HT1080 (cell line): ENCODE measurements at regions not wholly inside any gene's neighbourhood (a gene's known extent, or its start where the extent isn't known, plus 50 kb on each side); places are given as distances from the start of the nearest gene placed in this dataset.
A peak's percentile ranks its signal among the peaks of the same experiment; 100 is the strongest.
"Not testable (repeated sequence)": the region's sequence is repeated elsewhere in the genome, so short reads cannot be mapped to it uniquely, and the experiment has no call there.

ENCODE experiments used
- DNase-seq: peaks from one replicate; pipeline ENCODE4 v3.0.0-alpha.2; 2015; ENCODE audit warnings: low read depth

GRCh38 chr4:3618341-3618740 is 86.1 kb upstream of the LRPAP1 start:
- not testable (repeated sequence) for DNase-seq

- DNase-seq = no peak
These were observed 83.4 kb upstream of the LRPAP1 start for GRCh38 chr4:3615386-3616286.

- no peak for DNase-seq
These were observed 82.4 kb upstream of the LRPAP1 start for GRCh38 chr4:3614731-3614980.

- no peak for DNase-seq
These were observed 81.9 kb upstream of the LRPAP1 start for GRCh38 chr4:3613967-3614730.

GRCh38 chr4:3612934-3613333 is 80.7 kb upstream of the LRPAP1 start:
- no peak for DNase-seq

GRCh38 chr4:3612281-3612680 is 80.1 kb upstream of the LRPAP1 start:
- DNase-seq = no peak

GRCh38 chr4:3611778-3612177 is 79.6 kb upstream of the LRPAP1 start:
- DNase-seq = no peak

GRCh38 chr4:3610851-3611250 is 78.6 kb upstream of the LRPAP1 start:
- DNase-seq = not testable (repeated sequence)

- not testable (repeated sequence) for DNase-seq
These were observed 77.7 kb upstream of the LRPAP1 start for GRCh38 chr4:3609905-3610304.

GRCh38 chr4:3607690-3608552 is 75.7 kb upstream of the LRPAP1 start:
- no peak for DNase-seq

GRCh38 chr4:3606850-3607249 is 74.6 kb upstream of the LRPAP1 start:
- DNase-seq = peak; percentile 7

GRCh38 chr4:3606271-3606670 is 74.0 kb upstream of the LRPAP1 start:
- DNase-seq = not testable (repeated sequence)

- DNase-seq = no peak
These were observed 73.3 kb upstream of the LRPAP1 start for GRCh38 chr4:3605491-3605890.

- not testable (repeated sequence) for DNase-seq
These were observed 70.8 kb upstream of the LRPAP1 start for GRCh38 chr4:3602886-3603645.

GRCh38 chr4:3601992-3602391 is 69.8 kb upstream of the LRPAP1 start:
- DNase-seq = no peak

GRCh38 chr4:3601108-3601690 is 69.0 kb upstream of the LRPAP1 start:
- DNase-seq = not testable (repeated sequence)

GRCh38 chr4:3599951-3600350 is 67.7 kb upstream of the LRPAP1 start:
- DNase-seq = no peak

- DNase-seq = no peak
These were observed 66.5 kb upstream of the LRPAP1 start for GRCh38 chr4:3598695-3599227.

GRCh38 chr4:3597896-3598505 is 65.8 kb upstream of the LRPAP1 start:
- DNase-seq = not testable (repeated sequence)
